GM12878 (cell line): ENCODE measurements at regions not wholly inside any gene's neighbourhood (a gene's known extent, or its start where the extent isn't known, plus 50 kb on each side); places are given as distances from the start of the nearest gene placed in this dataset.

Source experiments
- ATAC-seq: fragments of 200-7000 bp; cut with Tn5 transposase; 3 replicates; pipeline ENCODE4 v1.9.1; 2020; ENCODE audit warnings: mild to moderate bottlenecking, moderate library complexity
- BruUV-seq: library from RNA; stranded (reverse); fragments of 400-500 nt; replicated peaks from 2 replicates; lab custom pipeline; 2021; lab: Mats Ljungman, UMichigan
- CTCF ChIA-PET: fragments of 300-600 bp; sonication (Branson Sonifier 250); formaldehyde crosslinking; extraction: SDS; loops from one replicate; lab custom pipeline; 2021; ENCODE audit warnings: inconsistent platforms; lab: Yijun Ruan, JAX
- POLR2A ChIA-PET: fragments of 350-600 bp; formaldehyde crosslinking; extraction: SDS; loops from one replicate; lab custom pipeline; 2021; ENCODE audit warnings: inconsistent platforms; lab: Charles Lee
- RAD21 ChIA-PET: fragments of 300-600 bp; sonication (Branson Sonifier 250); formaldehyde crosslinking; loops from one replicate; lab custom pipeline; 2023; ENCODE audit warnings: antibody characterized with exemption; ENCODE audit not compliant: unreplicated experiment; lab: Charles Lee
- SMC1A ChIA-PET: fragments of 300-600 bp; sonication (Branson Sonifier 250); formaldehyde crosslinking; loops from one replicate; lab custom pipeline; 2023; ENCODE audit not compliant: unreplicated experiment, uncharacterized antibody; lab: Charles Lee
- DNase-seq: peaks from one replicate; pipeline ENCODE4 v3.0.0-alpha.2; 2011; ENCODE audit warnings: low read depth, low spot score
- FAIRE-seq: peaks from 3 replicates; lab custom pipeline; 2011; peaks lifted over from hg19 to GRCh38; lab: Jason Lieb, UNC
- H2AFZ ChIP-seq: 2 replicates; pipeline ENCODE4 v1.6.0; 2011; ENCODE audit warnings: low read depth, low read length, control low read depth; ENCODE audit not compliant: control insufficient read depth
- H3K27ac ChIP-seq: 2 replicates; pipeline ENCODE4 v1.5.1; 2011; ENCODE audit warnings: control low read depth; ENCODE audit not compliant: control insufficient read depth, insufficient read depth
- H3K27me3 ChIP-seq, 2 experiments: replicated peaks in 1 of 2; 2 replicates each; pipeline versions ENCODE4 v1.6.0 to v1.6.1; 2011; ENCODE audit warnings: low read length in 1 of 2; ENCODE audit not compliant: control insufficient read depth in 2 of 2, insufficient read depth in 2 of 2
- H3K36me3 ChIP-seq, 2 experiments: 2 replicates each; pipeline ENCODE4 v1.5.1; 2011; ENCODE audit warnings: low read length in 1 of 2; ENCODE audit not compliant: control insufficient read depth in 2 of 2, insufficient read depth in 2 of 2
- H3K4me1 ChIP-seq: 2 replicates; pipeline ENCODE4 v1.6.1; 2011; ENCODE audit warnings: mild to moderate bottlenecking, low read length, moderate library complexity, mixed read lengths; ENCODE audit not compliant: control insufficient read depth, insufficient read depth
- H3K4me2 ChIP-seq: 2 replicates; pipeline ENCODE4 v1.6.0; 2011; ENCODE audit warnings: control low read depth; ENCODE audit not compliant: control insufficient read depth, insufficient read depth
- H3K4me3 ChIP-seq: fragments of 200-600 bp; sonication (generic); 2 replicates; pipeline ENCODE4 v1.5.1; 2016
- H3K79me2 ChIP-seq: 2 replicates; pipeline ENCODE4 v1.6.0; 2011; ENCODE audit warnings: low read length; ENCODE audit not compliant: control insufficient read depth, insufficient read depth
- H3K9ac ChIP-seq: 2 replicates; pipeline ENCODE4 v1.8.0; 2011; ENCODE audit warnings: low read length, control low read depth, mixed read lengths; ENCODE audit not compliant: control insufficient read depth, insufficient read depth
- H3K9me3 ChIP-seq: replicated peaks from 3 replicates; pipeline ENCODE4 v1.5.1; 2011; ENCODE audit warnings: mild to moderate bottlenecking, low read length; ENCODE audit not compliant: control insufficient read depth, insufficient read depth
- H4K20me1 ChIP-seq: 2 replicates; pipeline ENCODE4 v1.6.0; 2011; ENCODE audit not compliant: control insufficient read depth, insufficient read depth
- BRCA1 ChIP-seq: IDR thresholded peaks from 2 replicates; pipeline ENCODE4 v1.6.1; 2011; ENCODE audit warnings: low read depth, low read length, improper control_type of control experiment
- HDAC2 ChIP-seq: fragments of 200-600 bp; sonication (generic); IDR thresholded peaks from 2 replicates; pipeline ENCODE4 v1.6.1; 2017
- KAT2A ChIP-seq: conservative IDR thresholded peaks from 2 replicates; pipeline ENCODE4 v1.6.1; 2011; ENCODE audit warnings: low read depth, low read length; ENCODE audit not compliant: control insufficient read depth
- PAX5 ChIP-seq: IDR thresholded peaks from 2 replicates; pipeline ENCODE4 v1.6.1; 2011; ENCODE audit warnings: low read depth, low read length, borderline replicate concordance
- ZNF24 ChIP-seq: fragments of 450-650 bp; IDR thresholded peaks from 2 replicates; pipeline ENCODE4 v1.6.1; 2017; ENCODE audit warnings: antibody characterized with exemption, mild to moderate bottlenecking
- ZNF622 ChIP-seq: fragments of 450-650 bp; IDR thresholded peaks from 2 replicates; pipeline ENCODE4 v1.6.1; 2017; ENCODE audit warnings: mild to moderate bottlenecking, inconsistent platforms
- WGBS: methylation state at CpG from one replicate; pipeline ENCODE4 v1.1.6; 2016; ENCODE audit warnings: low lambda C conversion rate; ENCODE audit not compliant: insufficient replicate concordance, insufficient coverage; ENCODE audit errors: missing lambda C conversion rate; 5-methylcytosine and 5-hydroxymethylcytosine counted together
- in situ Hi-C: fragments of 300-500 bp; cut with MboI; formaldehyde crosslinking; loops from 9 replicates; pipeline ENCODE4 v1.14.3; 2018; ENCODE audit warnings: mixed read lengths
- intact Hi-C: fragments of 100-400 bp; cut with micrococcal nuclease; formaldehyde crosslinking; loops from one replicate; pipeline ENCODE4 v1.14.2; 2022; ENCODE audit not compliant: unreplicated experiment
- TF ChIP-seq, protein P1 (sequence below): fragments of 450-650 bp; IDR thresholded peaks from 2 replicates; pipeline ENCODE4 v1.6.1; 2017; ENCODE audit warnings: mild to moderate bottlenecking, moderate library complexity
- TF ChIP-seq, protein P2 (sequence below), 3 experiments: IDR thresholded peaks in 2 of 3; conservative IDR thresholded peaks in 1 of 3; 2 replicates each; pipeline ENCODE4 v1.5.1; 2011; ENCODE audit warnings: low read depth in 3 of 3, low read length in 3 of 3, mild to moderate bottlenecking in 3 of 3, control low read depth in 2 of 3, moderate library complexity in 2 of 3, inconsistent platforms in 1 of 3, mixed read lengths in 1 of 3; ENCODE audit not compliant: control insufficient read depth in 2 of 3, insufficient read depth in 1 of 3; ENCODE audit errors: extremely low read depth in 1 of 3
- TF ChIP-seq, protein P3 (sequence below): fragments of 450-650 bp; IDR thresholded peaks from 2 replicates; pipeline ENCODE4 v1.6.1; 2014; ENCODE audit warnings: mild to moderate bottlenecking
- TF ChIP-seq, protein P4 (sequence below): fragments of 450-650 bp; IDR thresholded peaks from 2 replicates; pipeline ENCODE4 v1.6.1; 2017; ENCODE audit warnings: low read depth, mild to moderate bottlenecking, moderate library complexity
- TF ChIP-seq, protein P5 (sequence below): fragments of 150-350 bp; IDR thresholded peaks from 2 replicates; pipeline ENCODE4 v1.6.1; 2016; ENCODE audit warnings: low read depth, low read length

DNA sequence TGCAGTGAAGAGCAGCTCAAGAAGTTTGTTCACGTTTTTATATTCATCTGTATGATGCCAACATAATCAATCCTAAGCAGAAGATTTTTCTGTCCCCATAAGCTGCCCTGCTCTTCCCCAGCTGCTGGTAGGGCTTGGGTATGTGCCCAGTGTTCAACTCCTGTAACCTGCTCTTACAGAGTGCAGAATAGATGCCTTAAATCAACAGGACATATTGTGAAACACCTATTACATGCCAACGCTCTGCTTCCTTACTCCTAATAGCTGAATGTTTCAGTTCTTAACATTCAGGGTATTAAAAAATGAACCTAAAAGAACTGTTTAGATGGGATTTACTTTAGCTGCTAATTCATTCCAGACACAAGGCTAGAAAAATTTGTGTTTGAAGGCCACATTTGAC, 190.9 kb downstream of the HS3ST3A1 start (continued):
- TF ChIP-seq, protein P1, sequence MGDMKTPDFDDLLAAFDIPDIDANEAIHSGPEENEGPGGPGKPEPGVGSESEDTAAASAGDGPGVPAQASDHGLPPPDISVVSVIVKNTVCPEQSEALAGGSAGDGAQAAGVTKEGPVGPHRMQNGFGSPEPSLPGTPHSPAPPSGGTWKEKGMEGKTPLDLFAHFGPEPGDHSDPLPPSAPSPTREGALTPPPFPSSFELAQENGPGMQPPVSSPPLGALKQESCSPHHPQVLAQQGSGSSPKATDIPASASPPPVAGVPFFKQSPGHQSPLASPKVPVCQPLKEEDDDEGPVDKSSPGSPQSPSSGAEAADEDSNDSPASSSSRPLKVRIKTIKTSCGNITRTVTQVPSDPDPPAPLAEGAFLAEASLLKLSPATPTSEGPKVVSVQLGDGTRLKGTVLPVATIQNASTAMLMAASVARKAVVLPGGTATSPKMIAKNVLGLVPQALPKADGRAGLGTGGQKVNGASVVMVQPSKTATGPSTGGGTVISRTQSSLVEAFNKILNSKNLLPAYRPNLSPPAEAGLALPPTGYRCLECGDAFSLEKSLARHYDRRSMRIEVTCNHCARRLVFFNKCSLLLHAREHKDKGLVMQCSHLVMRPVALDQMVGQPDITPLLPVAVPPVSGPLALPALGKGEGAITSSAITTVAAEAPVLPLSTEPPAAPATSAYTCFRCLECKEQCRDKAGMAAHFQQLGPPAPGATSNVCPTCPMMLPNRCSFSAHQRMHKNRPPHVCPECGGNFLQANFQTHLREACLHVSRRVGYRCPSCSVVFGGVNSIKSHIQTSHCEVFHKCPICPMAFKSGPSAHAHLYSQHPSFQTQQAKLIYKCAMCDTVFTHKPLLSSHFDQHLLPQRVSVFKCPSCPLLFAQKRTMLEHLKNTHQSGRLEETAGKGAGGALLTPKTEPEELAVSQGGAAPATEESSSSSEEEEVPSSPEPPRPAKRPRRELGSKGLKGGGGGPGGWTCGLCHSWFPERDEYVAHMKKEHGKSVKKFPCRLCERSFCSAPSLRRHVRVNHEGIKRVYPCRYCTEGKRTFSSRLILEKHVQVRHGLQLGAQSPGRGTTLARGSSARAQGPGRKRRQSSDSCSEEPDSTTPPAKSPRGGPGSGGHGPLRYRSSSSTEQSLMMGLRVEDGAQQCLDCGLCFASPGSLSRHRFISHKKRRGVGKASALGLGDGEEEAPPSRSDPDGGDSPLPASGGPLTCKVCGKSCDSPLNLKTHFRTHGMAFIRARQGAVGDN = no peak
- TF ChIP-seq PAX5 = no peak
- TF ChIP-seq, all 136 proteins: peak for 0

DNA sequence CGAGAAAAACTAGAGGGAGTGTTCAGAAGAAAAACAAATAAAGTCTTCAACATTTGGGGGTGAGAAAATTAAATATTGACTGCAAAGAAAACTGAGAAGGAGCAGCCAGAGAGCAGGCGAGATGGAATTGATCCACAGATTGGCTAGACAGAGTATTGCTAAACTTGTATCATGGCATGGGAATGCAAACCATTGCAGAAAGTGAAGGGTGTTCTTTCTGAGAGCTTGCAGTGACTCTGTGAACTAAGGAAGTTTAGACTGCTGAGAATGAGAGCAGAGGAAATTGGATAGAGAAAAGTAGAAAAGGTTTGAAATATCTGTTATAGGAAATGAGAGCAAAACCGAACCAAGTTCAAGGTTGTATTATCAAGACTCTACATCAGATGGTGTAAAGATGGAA, 191.5 kb downstream of the HS3ST3A1 start:
- FAIRE-seq (no peak), ATAC-seq (no peak), DNase-seq (no peak)
- ChIA-PET RAD21 (no interaction called here), CTCF (interaction anchor here (0.6 kb wide), 1 partner anchor 801 kb away, joined by 3 read pairs; no protein-coding TSS in a partner anchor), POLR2A (no interaction called here), SMC1A (interaction anchor here (1.5 kb wide), 1 partner anchor 153 kb away, joined by 3 read pairs; no protein-coding TSS in a partner anchor)
- H4K20me1 ChIP-seq = no peaks in the 10 kb centered on the region
- no TSS peak for BruUV-seq
- no peak overlapping the region for H3K4me2 ChIP-seq
- no peak overlapping the region for H3K4me3 ChIP-seq
- WGBS = 13% methylated on average over 3 of the region's 3 CpGs
- no peaks in the 10 kb centered on the region for H3K9me3 ChIP-seq
- H3K9ac ChIP-seq = no peak overlapping the region
- no peaks in the 10 kb centered on the region for H3K4me1 ChIP-seq
- H3K36me3 ChIP-seq = no peaks in the 10 kb centered on the region
- no peaks in the 10 kb centered on the region for H3K79me2 ChIP-seq
- intact Hi-C loops = no loop called here
- no peak overlapping the region for H2AFZ ChIP-seq
- H3K27me3 ChIP-seq = no peaks in the 10 kb centered on the region
- in situ Hi-C loops = no loop called here
- no peak overlapping the region for H3K27ac ChIP-seq
- TF ChIP-seq, protein P2, sequence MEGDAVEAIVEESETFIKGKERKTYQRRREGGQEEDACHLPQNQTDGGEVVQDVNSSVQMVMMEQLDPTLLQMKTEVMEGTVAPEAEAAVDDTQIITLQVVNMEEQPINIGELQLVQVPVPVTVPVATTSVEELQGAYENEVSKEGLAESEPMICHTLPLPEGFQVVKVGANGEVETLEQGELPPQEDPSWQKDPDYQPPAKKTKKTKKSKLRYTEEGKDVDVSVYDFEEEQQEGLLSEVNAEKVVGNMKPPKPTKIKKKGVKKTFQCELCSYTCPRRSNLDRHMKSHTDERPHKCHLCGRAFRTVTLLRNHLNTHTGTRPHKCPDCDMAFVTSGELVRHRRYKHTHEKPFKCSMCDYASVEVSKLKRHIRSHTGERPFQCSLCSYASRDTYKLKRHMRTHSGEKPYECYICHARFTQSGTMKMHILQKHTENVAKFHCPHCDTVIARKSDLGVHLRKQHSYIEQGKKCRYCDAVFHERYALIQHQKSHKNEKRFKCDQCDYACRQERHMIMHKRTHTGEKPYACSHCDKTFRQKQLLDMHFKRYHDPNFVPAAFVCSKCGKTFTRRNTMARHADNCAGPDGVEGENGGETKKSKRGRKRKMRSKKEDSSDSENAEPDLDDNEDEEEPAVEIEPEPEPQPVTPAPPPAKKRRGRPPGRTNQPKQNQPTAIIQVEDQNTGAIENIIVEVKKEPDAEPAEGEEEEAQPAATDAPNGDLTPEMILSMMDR (IDR thresholded peaks at IDR 0.05 in 2 of 3, conservative IDR thresholded peaks at IDR 0.05 in 1 of 3; ENCODE audit: control insufficient read depth in 2 of 3, extremely low read depth in 1 of 3, insufficient read depth in 1 of 3, low read depth in 3 of 3, low read length in 3 of 3) = no peak
- TF ChIP-seq, protein P3, sequence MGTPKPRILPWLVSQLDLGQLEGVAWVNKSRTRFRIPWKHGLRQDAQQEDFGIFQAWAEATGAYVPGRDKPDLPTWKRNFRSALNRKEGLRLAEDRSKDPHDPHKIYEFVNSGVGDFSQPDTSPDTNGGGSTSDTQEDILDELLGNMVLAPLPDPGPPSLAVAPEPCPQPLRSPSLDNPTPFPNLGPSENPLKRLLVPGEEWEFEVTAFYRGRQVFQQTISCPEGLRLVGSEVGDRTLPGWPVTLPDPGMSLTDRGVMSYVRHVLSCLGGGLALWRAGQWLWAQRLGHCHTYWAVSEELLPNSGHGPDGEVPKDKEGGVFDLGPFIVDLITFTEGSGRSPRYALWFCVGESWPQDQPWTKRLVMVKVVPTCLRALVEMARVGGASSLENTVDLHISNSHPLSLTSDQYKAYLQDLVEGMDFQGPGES = no peak
- TF ChIP-seq, protein P4, sequence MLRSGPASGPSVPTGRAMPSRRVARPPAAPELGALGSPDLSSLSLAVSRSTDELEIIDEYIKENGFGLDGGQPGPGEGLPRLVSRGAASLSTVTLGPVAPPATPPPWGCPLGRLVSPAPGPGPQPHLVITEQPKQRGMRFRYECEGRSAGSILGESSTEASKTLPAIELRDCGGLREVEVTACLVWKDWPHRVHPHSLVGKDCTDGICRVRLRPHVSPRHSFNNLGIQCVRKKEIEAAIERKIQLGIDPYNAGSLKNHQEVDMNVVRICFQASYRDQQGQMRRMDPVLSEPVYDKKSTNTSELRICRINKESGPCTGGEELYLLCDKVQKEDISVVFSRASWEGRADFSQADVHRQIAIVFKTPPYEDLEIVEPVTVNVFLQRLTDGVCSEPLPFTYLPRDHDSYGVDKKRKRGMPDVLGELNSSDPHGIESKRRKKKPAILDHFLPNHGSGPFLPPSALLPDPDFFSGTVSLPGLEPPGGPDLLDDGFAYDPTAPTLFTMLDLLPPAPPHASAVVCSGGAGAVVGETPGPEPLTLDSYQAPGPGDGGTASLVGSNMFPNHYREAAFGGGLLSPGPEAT = no peak
- TF ChIP-seq ZNF24 = no peak
- no peak for TF ChIP-seq BRCA1
- TF ChIP-seq, protein P5, sequence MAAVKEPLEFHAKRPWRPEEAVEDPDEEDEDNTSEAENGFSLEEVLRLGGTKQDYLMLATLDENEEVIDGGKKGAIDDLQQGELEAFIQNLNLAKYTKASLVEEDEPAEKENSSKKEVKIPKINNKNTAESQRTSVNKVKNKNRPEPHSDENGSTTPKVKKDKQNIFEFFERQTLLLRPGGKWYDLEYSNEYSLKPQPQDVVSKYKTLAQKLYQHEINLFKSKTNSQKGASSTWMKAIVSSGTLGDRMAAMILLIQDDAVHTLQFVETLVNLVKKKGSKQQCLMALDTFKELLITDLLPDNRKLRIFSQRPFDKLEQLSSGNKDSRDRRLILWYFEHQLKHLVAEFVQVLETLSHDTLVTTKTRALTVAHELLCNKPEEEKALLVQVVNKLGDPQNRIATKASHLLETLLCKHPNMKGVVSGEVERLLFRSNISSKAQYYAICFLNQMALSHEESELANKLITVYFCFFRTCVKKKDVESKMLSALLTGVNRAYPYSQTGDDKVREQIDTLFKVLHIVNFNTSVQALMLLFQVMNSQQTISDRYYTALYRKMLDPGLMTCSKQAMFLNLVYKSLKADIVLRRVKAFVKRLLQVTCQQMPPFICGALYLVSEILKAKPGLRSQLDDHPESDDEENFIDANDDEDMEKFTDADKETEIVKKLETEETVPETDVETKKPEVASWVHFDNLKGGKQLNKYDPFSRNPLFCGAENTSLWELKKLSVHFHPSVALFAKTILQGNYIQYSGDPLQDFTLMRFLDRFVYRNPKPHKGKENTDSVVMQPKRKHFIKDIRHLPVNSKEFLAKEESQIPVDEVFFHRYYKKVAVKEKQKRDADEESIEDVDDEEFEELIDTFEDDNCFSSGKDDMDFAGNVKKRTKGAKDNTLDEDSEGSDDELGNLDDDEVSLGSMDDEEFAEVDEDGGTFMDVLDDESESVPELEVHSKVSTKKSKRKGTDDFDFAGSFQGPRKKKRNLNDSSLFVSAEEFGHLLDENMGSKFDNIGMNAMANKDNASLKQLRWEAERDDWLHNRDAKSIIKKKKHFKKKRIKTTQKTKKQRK = no peak
- TF ChIP-seq HDAC2 = no peak
- TF ChIP-seq KAT2A = no peak
- no peak for TF ChIP-seq ZNF622
